ENCODE measurements at regions not wholly inside any gene's neighbourhood (a gene's known extent, or its start where the extent isn't known, plus 50 kb on each side); places are given as distances from the start of the nearest gene placed in this dataset.
"Not testable (repeated sequence)": the region's sequence is repeated elsewhere in the genome, so short reads cannot be mapped to it uniquely, and the experiment has no call there.

GRCh38 chr2:240385451-240386161 is 49.9 kb upstream of the GPC1 start:
- DNase-seq: not testable (repeated sequence)
